HepG2 (cell line): ENCODE measurements at regions not wholly inside any gene's neighbourhood (a gene's known extent, or its start where the extent isn't known, plus 50 kb on each side); places are given as distances from the start of the nearest gene placed in this dataset.
A peak's percentile ranks its signal among the peaks of the same experiment; 100 is the strongest.

Experiments
- ATF7 ChIP-seq, 2 experiments: fragments of 450-650 bp in 1 of 2; sonication (generic) in 1 of 2; formaldehyde crosslinking in 1 of 2; IDR thresholded peaks; 2 replicates each; pipeline versions ENCODE4 v1.4.0 to v1.6.1; 2016 to 2020; ENCODE audit warnings: antibody characterized with exemption in 1 of 2, mild to moderate bottlenecking in 1 of 2, missing genetic modification reagents in 1 of 2
- CHD2 ChIP-seq: IDR thresholded peaks from 2 replicates; pipeline ENCODE4 v1.6.1; 2011; ENCODE audit warnings: low read depth, low read length, improper control_type of control experiment
- ELF3 ChIP-seq: IDR thresholded peaks from 2 replicates; pipeline ENCODE4 v1.6.1; 2016; ENCODE audit warnings: missing genetic modification reagents, missing compliant biosample characterization
- ELK4 ChIP-seq: sonication (generic); formaldehyde crosslinking; IDR thresholded peaks from 2 replicates; pipeline ENCODE4 v1.9.0; 2021; ENCODE audit warnings: missing genetic modification reagents, borderline replicate concordance
- ERF ChIP-seq: IDR thresholded peaks from 2 replicates; pipeline ENCODE4 v1.6.1; 2018; ENCODE audit warnings: missing biosample characterization, missing genetic modification reagents
- GZF1 ChIP-seq: sonication (generic); formaldehyde crosslinking; IDR thresholded peaks from 2 replicates; pipeline ENCODE4 v1.5.1; 2020; ENCODE audit warnings: mild to moderate bottlenecking, missing genetic modification reagents
- KDM3A ChIP-seq: IDR thresholded peaks from 2 replicates; pipeline ENCODE4 v1.6.1; 2018; ENCODE audit warnings: low read depth, missing compliant biosample characterization
- KDM5B ChIP-seq: sonication (generic); formaldehyde crosslinking; IDR thresholded peaks from 2 replicates; pipeline ENCODE4 v1.4.0; 2020; ENCODE audit warnings: missing genetic modification reagents, mild to moderate bottlenecking, borderline replicate concordance
- LBX2 ChIP-seq: sonication (generic); formaldehyde crosslinking; IDR thresholded peaks from 2 replicates; pipeline ENCODE4 v1.5.0; 2020; ENCODE audit warnings: missing genetic modification reagents, mild to moderate bottlenecking, borderline replicate concordance
- NR2F2 ChIP-seq: IDR thresholded peaks from 2 replicates; pipeline ENCODE4 v1.6.1; 2012; ENCODE audit warnings: low read depth, inconsistent platforms, borderline replicate concordance
- PBX2 ChIP-seq: IDR thresholded peaks from 2 replicates; pipeline ENCODE4 v1.6.1; 2016; ENCODE audit warnings: control low read depth
- RELA ChIP-seq: sonication (generic); formaldehyde crosslinking; IDR thresholded peaks from 2 replicates; pipeline ENCODE4 v1.4.0; 2020; ENCODE audit warnings: missing genetic modification reagents
- SALL1 ChIP-seq: sonication (generic); formaldehyde crosslinking; IDR thresholded peaks from 2 replicates; pipeline ENCODE4 v1.8.0; 2022; ENCODE audit warnings: mild to moderate bottlenecking, missing genetic modification reagents
- SAP130 ChIP-seq: IDR thresholded peaks from 2 replicates; pipeline ENCODE4 v1.6.1; 2016; ENCODE audit warnings: low read depth
- SP1 ChIP-seq, 2 experiments: fragments of 450-650 bp in 1 of 2; sonication (generic) in 1 of 2; formaldehyde crosslinking in 1 of 2; IDR thresholded peaks; 2 replicates each; pipeline versions ENCODE4 v1.4.0 to v1.6.1; 2016 to 2020; ENCODE audit warnings: missing genetic modification reagents in 1 of 2
- TMF1 ChIP-seq: sonication (generic); formaldehyde crosslinking; IDR thresholded peaks from 2 replicates; pipeline ENCODE4 v1.8.1; 2022; ENCODE audit warnings: low read depth, missing genetic modification reagents
- ZBTB33 ChIP-seq: sonication (generic); formaldehyde crosslinking; IDR thresholded peaks from 2 replicates; pipeline ENCODE4 v1.4.0; 2020; ENCODE audit warnings: missing genetic modification reagents
- ZNF335 ChIP-seq: sonication (generic); formaldehyde crosslinking; IDR thresholded peaks from 2 replicates; pipeline ENCODE4 v1.4.0; 2020; ENCODE audit warnings: missing genetic modification reagents
- ZNF367 ChIP-seq: sonication (generic); formaldehyde crosslinking; IDR thresholded peaks from 2 replicates; pipeline ENCODE4 v1.4.0; 2020; ENCODE audit warnings: missing genetic modification reagents, borderline replicate concordance
- ZNF414 ChIP-seq: sonication (generic); formaldehyde crosslinking; IDR thresholded peaks from 2 replicates; pipeline ENCODE4 v1.5.0; 2020; ENCODE audit warnings: missing genetic modification reagents
- ZNF496 ChIP-seq: sonication (generic); formaldehyde crosslinking; IDR thresholded peaks from 2 replicates; pipeline ENCODE4 v1.8.1; 2023; ENCODE audit warnings: mild to moderate bottlenecking, moderate library complexity, missing genetic modification reagents; ENCODE audit not compliant: insufficient replicate concordance
- ZNF546 ChIP-seq: sonication (generic); formaldehyde crosslinking; conservative IDR thresholded peaks from 2 replicates; pipeline ENCODE4 v1.8.1; 2023; ENCODE audit warnings: mild to moderate bottlenecking, missing genetic modification reagents
- ZNF576 ChIP-seq: sonication (generic); formaldehyde crosslinking; IDR thresholded peaks from 2 replicates; pipeline ENCODE4 v1.4.0; 2020; ENCODE audit warnings: mild to moderate bottlenecking, missing genetic modification reagents
- ZNF816 ChIP-seq: sonication (generic); formaldehyde crosslinking; IDR thresholded peaks from 2 replicates; pipeline ENCODE4 v1.8.0; 2022; ENCODE audit warnings: missing genetic modification reagents, mild to moderate bottlenecking, borderline replicate concordance

- TF ChIP-seq ZBTB33 (peak; percentile 64), GZF1 (CRISPR knock-in tag) (no peak), KDM3A (CRISPR knock-in tag) (no peak), ELF3 (CRISPR knock-in tag) (peak; percentile 99), ELK4 (CRISPR knock-in tag) (no peak), ZNF367 (no peak), ATF7 (IDR thresholded peaks at IDR 0.05) (no peak), ATF7 (CRISPR knock-in tag; IDR thresholded peaks at IDR 0.05) (peak; percentile 85), ZNF816 (peak; percentile 71; the same call in 1 of the 2 replicates), SP1 (IDR thresholded peaks at IDR 0.05) (no peak), SP1 (CRISPR knock-in tag; IDR thresholded peaks at IDR 0.05) (no peak), ZNF335 (peak; percentile 68), SAP130 (CRISPR knock-in tag) (peak; percentile 83), CHD2 (no peak), PBX2 (CRISPR knock-in tag) (no peak), SALL1 (CRISPR knock-in tag) (peak; percentile 98), ZNF414 (CRISPR knock-in tag) (no peak), ZNF576 (no peak), ZNF496 (CRISPR knock-in tag) (no peak), ZNF546 (CRISPR knock-in tag) (no peak), ERF (peak; percentile 98), TMF1 (no peak), RELA (CRISPR knock-in tag) (0 out of 2 replicates have a peak, but pooled peaks have one; percentile 44), KDM5B (CRISPR knock-in tag) (peak; percentile 36; the same call in 1 of the 2 replicates), LBX2 (CRISPR knock-in tag) (no peak), NR2F2 (peak; percentile 75; the same call in 1 of the 2 replicates)
These were observed 183.1 kb upstream of the ARL4C start (continued) for GRCh38 chr2:234679741-234680687.
